GM23338 (cell line): ENCODE measurements at regions not wholly inside any gene's neighbourhood (a gene's known extent, or its start where the extent isn't known, plus 50 kb on each side); places are given as distances from the start of the nearest gene placed in this dataset.

ENCODE experiments used
- ATAC-seq: fragments of 200-7000 bp; cut with Tn5 transposase; 3 replicates; pipeline ENCODE4 v1.9.1; 2020
- DNase-seq: peaks from one replicate; pipeline ENCODE4 v3.0.0-alpha.2; 2015; ENCODE audit warnings: low spot score
- H2AFZ ChIP-seq: fragments of 200-600 bp; sonication (generic); 2 replicates; pipeline ENCODE4 v1.8.0; 2016; ENCODE audit warnings: antibody characterized with exemption, mild to moderate bottlenecking, moderate library complexity
- H3F3A ChIP-seq: fragments of 200-600 bp; sonication (generic); replicated peaks from 2 replicates; pipeline ENCODE4 v1.8.0; 2017; ENCODE audit warnings: antibody characterized with exemption, mixed run types, low read depth
- H3K27ac ChIP-seq: fragments of 200-600 bp; sonication (generic); 2 replicates; pipeline ENCODE4 v1.6.1; 2016; ENCODE audit warnings: low read depth
- H3K27me3 ChIP-seq: fragments of 200-600 bp; sonication (generic); 2 replicates; pipeline ENCODE4 v1.8.0; 2016; ENCODE audit warnings: mild to moderate bottlenecking, mixed run types, moderate library complexity; ENCODE audit not compliant: insufficient read depth
- H3K36me3 ChIP-seq: fragments of 200-600 bp; sonication (generic); 2 replicates; pipeline ENCODE4 v1.8.0; 2016; ENCODE audit warnings: mild to moderate bottlenecking; ENCODE audit not compliant: insufficient read depth
- H3K4me1 ChIP-seq: fragments of 200-600 bp; sonication (generic); 2 replicates; pipeline ENCODE4 v1.8.0; 2016; ENCODE audit warnings: mild to moderate bottlenecking, moderate library complexity; ENCODE audit not compliant: insufficient read depth
- H3K4me2 ChIP-seq: fragments of 200-600 bp; sonication (generic); 2 replicates; pipeline ENCODE4 v1.7.1; 2017; ENCODE audit warnings: mixed run types
- H3K4me3 ChIP-seq: fragments of 200-600 bp; sonication (generic); 2 replicates; pipeline ENCODE4 v1.6.1; 2016; ENCODE audit warnings: mixed run types
- H3K79me2 ChIP-seq: fragments of 200-600 bp; sonication (generic); replicated peaks from 2 replicates; pipeline ENCODE4 v1.8.0; 2017; ENCODE audit warnings: mild to moderate bottlenecking; ENCODE audit not compliant: insufficient read depth
- H3K9me2 ChIP-seq: fragments of 200-600 bp; sonication (generic); 2 replicates; pipeline ENCODE4 v1.8.0; 2017; ENCODE audit not compliant: insufficient read depth
- H4K20me1 ChIP-seq: fragments of 200-600 bp; sonication (generic); replicated peaks from 2 replicates; pipeline ENCODE4 v1.8.0; 2017; ENCODE audit warnings: mild to moderate bottlenecking; ENCODE audit not compliant: insufficient read depth
- H3K27ac Mint-ChIP-seq: 2 replicates; pipeline ENCODE4 v1.8.0; 2020; ENCODE audit warnings: inconsistent platforms, mild to moderate bottlenecking, moderate library complexity, mixed read lengths
- H3K27me3 Mint-ChIP-seq: 3 replicates; pipeline ENCODE4 v1.8.0; 2022; ENCODE audit warnings: low read depth, mild to moderate bottlenecking, moderate library complexity, mixed read lengths, inconsistent platforms; ENCODE audit not compliant: insufficient read depth, poor library complexity
- H3K36me3 Mint-ChIP-seq: 3 replicates; pipeline ENCODE4 v1.8.0; 2021; ENCODE audit warnings: low read depth, mild to moderate bottlenecking, inconsistent platforms, moderate library complexity, mixed read lengths
- H3K4me1 Mint-ChIP-seq: 3 replicates; pipeline ENCODE4 v1.8.0; 2020; ENCODE audit warnings: mild to moderate bottlenecking, inconsistent platforms, mixed read lengths
- H3K4me3 Mint-ChIP-seq: 3 replicates; pipeline ENCODE4 v1.8.0; 2021; ENCODE audit warnings: moderate library complexity, mild to moderate bottlenecking, inconsistent platforms, mixed read lengths
- H3K9me3 Mint-ChIP-seq: 3 replicates; pipeline ENCODE4 v1.8.0; 2020; ENCODE audit warnings: moderate library complexity, mild to moderate bottlenecking, inconsistent platforms, mixed read lengths
- EZH2 ChIP-seq: fragments of 200-600 bp; sonication (generic); IDR thresholded peaks from one replicate; pipeline ENCODE4 v1.8.0; 2017; ENCODE audit warnings: antibody characterized with exemption, mild to moderate bottlenecking, low read depth; ENCODE audit not compliant: unreplicated experiment
- EZH2phosphoT487 ChIP-seq: fragments of 200-600 bp; sonication (generic); IDR thresholded peaks from one replicate; pipeline ENCODE4 v1.8.1; 2018; ENCODE audit warnings: antibody characterized with exemption; ENCODE audit not compliant: unreplicated experiment
- JUNB ChIP-seq: IDR thresholded peaks from one replicate; pipeline ENCODE4 v1.6.1; 2016; ENCODE audit warnings: antibody characterized with exemption; ENCODE audit not compliant: unreplicated experiment
- NANOG ChIP-seq: IDR thresholded peaks from 2 replicates; pipeline ENCODE4 v1.6.1; 2016; ENCODE audit warnings: antibody characterized with exemption, borderline replicate concordance
- POLR2AphosphoS5 ChIP-seq: IDR thresholded peaks from 2 replicates; pipeline ENCODE4 v1.6.1; 2016; ENCODE audit warnings: antibody characterized with exemption, low read depth
- STAT1 ChIP-seq: IDR thresholded peaks from one replicate; pipeline ENCODE4 v1.6.1; 2016; ENCODE audit warnings: antibody characterized with exemption; ENCODE audit not compliant: unreplicated experiment
- ZNF331 ChIP-seq: fragments of 250-450 bp; sonication (Bioruptor Pico); IDR thresholded peaks from 2 replicates; pipeline ENCODE4 v1.5.0; 2020; ENCODE audit warnings: low read depth, mild to moderate bottlenecking, moderate library complexity
- TF ChIP-seq, protein P1 (sequence below): IDR thresholded peaks from 2 replicates; pipeline ENCODE4 v1.6.1; 2016; ENCODE audit warnings: antibody characterized with exemption
- TF ChIP-seq, protein P2 (sequence below), 2 experiments: fragments of 200-600 bp in 1 of 2; sonication (generic) in 1 of 2; conservative IDR thresholded peaks; 2 replicates each; pipeline versions ENCODE4 v1.5.1 to v1.6.1; 2016 to 2017; ENCODE audit warnings: antibody characterized with exemption in 2 of 2, low read depth in 2 of 2, mild to moderate bottlenecking in 2 of 2, moderate library complexity in 1 of 2
- TF ChIP-seq, protein P3 (sequence below): IDR thresholded peaks from one replicate; pipeline ENCODE4 v1.6.1; 2018; ENCODE audit warnings: antibody characterized with exemption; ENCODE audit not compliant: unreplicated experiment
- TF ChIP-seq, protein P4 (sequence below): fragments of 250-450 bp; sonication (Bioruptor Pico); IDR thresholded peaks from 2 replicates; pipeline ENCODE4 v1.5.0; 2020; ENCODE audit warnings: mild to moderate bottlenecking, moderate library complexity

DNA sequence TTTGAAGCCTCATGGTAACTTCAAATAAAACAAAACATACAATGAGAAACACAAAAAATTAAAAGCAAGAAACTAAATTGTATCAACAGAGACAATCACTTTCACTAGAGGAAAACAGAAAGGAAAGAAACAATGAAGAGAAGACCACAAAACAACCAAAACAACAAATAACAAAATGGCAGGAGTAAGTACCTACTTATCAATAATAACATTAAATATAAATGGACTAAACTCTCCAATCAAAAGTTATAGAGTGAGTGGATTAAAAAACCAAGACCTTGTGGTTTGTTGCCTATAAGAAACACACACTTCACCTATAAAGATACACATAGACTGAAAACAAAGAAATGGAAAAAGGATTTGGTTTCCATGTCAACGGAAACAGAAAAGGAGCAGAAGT, 830.1 kb upstream of the TMEFF2 start (continued):
- TF ChIP-seq, protein P1, sequence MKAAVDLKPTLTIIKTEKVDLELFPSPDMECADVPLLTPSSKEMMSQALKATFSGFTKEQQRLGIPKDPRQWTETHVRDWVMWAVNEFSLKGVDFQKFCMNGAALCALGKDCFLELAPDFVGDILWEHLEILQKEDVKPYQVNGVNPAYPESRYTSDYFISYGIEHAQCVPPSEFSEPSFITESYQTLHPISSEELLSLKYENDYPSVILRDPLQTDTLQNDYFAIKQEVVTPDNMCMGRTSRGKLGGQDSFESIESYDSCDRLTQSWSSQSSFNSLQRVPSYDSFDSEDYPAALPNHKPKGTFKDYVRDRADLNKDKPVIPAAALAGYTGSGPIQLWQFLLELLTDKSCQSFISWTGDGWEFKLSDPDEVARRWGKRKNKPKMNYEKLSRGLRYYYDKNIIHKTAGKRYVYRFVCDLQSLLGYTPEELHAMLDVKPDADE, result no peak
- TF ChIP-seq, protein P2, sequence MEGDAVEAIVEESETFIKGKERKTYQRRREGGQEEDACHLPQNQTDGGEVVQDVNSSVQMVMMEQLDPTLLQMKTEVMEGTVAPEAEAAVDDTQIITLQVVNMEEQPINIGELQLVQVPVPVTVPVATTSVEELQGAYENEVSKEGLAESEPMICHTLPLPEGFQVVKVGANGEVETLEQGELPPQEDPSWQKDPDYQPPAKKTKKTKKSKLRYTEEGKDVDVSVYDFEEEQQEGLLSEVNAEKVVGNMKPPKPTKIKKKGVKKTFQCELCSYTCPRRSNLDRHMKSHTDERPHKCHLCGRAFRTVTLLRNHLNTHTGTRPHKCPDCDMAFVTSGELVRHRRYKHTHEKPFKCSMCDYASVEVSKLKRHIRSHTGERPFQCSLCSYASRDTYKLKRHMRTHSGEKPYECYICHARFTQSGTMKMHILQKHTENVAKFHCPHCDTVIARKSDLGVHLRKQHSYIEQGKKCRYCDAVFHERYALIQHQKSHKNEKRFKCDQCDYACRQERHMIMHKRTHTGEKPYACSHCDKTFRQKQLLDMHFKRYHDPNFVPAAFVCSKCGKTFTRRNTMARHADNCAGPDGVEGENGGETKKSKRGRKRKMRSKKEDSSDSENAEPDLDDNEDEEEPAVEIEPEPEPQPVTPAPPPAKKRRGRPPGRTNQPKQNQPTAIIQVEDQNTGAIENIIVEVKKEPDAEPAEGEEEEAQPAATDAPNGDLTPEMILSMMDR (conservative IDR thresholded peaks at IDR 0.05; ENCODE audit: low read depth in 2 of 2), result no peak
- TF ChIP-seq EZH2phosphoT487, result no peak
- no peak for TF ChIP-seq STAT1
- TF ChIP-seq ZNF331 (CRISPR knock-in tag), result no peak
- no peak for TF ChIP-seq JUNB

DNA sequence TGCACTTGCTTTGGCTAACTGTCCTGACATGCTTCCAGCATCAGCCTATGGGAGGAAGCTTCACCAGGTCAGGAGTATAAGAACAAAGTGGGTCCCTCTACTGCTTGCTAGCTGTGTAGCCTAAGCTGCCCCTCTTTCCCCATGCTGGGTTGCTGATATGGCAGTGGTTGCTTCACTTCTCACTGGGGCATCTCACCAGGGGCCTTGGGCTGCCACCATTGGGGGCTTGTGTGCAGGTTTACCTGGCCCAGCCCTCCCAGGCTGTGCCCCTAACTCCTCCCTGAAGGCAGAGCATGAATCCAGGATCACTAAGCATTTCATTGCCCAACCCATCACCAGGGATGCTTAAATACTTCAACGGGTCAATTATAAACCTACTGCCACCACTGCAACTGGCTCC, 817.1 kb upstream of the TMEFF2 start:
- Mint-ChIP-seq H3K9me3 (peaks cover 7% of the 10 kb centered on the region; the same call in 2 of the 3 replicates), H3K27me3 (peaks cover 5% of the 10 kb centered on the region), H3K36me3 (peaks cover 3% of the 10 kb centered on the region; the same call in 2 of the 3 replicates), H3K4me1 (no peaks in the 10 kb centered on the region), H3K4me3 (no peak overlapping the region), H3K27ac (no peak overlapping the region)
- Histone ChIP-seq H3K4me2 (no peak overlapping the region), H4K20me1 (no peaks in the 10 kb centered on the region), H2AFZ (no peak overlapping the region), H3K27ac (no peak overlapping the region), H3K27me3 (no peaks in the 10 kb centered on the region), H3K9me2 (no peaks in the 10 kb centered on the region), H3K4me3 (no peak overlapping the region), H3K4me1 (no peaks in the 10 kb centered on the region), H3K36me3 (no peaks in the 10 kb centered on the region), H3F3A (no peaks in the 10 kb centered on the region), H3K79me2 (no peaks in the 10 kb centered on the region)
- no peak for ATAC-seq
- DNase-seq, result no peak
- TF ChIP-seq, protein P3, sequence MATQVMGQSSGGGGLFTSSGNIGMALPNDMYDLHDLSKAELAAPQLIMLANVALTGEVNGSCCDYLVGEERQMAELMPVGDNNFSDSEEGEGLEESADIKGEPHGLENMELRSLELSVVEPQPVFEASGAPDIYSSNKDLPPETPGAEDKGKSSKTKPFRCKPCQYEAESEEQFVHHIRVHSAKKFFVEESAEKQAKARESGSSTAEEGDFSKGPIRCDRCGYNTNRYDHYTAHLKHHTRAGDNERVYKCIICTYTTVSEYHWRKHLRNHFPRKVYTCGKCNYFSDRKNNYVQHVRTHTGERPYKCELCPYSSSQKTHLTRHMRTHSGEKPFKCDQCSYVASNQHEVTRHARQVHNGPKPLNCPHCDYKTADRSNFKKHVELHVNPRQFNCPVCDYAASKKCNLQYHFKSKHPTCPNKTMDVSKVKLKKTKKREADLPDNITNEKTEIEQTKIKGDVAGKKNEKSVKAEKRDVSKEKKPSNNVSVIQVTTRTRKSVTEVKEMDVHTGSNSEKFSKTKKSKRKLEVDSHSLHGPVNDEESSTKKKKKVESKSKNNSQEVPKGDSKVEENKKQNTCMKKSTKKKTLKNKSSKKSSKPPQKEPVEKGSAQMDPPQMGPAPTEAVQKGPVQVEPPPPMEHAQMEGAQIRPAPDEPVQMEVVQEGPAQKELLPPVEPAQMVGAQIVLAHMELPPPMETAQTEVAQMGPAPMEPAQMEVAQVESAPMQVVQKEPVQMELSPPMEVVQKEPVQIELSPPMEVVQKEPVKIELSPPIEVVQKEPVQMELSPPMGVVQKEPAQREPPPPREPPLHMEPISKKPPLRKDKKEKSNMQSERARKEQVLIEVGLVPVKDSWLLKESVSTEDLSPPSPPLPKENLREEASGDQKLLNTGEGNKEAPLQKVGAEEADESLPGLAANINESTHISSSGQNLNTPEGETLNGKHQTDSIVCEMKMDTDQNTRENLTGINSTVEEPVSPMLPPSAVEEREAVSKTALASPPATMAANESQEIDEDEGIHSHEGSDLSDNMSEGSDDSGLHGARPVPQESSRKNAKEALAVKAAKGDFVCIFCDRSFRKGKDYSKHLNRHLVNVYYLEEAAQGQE, result no peak
- TF ChIP-seq EZH2 (no peak), POLR2AphosphoS5 (no peak), ZNF331 (CRISPR knock-in tag) (no peak), NANOG (no peak)
- TF ChIP-seq, protein P2 (conservative IDR thresholded peaks at IDR 0.05; ENCODE audit: low read depth in 2 of 2), result no peak
- TF ChIP-seq, protein P4, sequence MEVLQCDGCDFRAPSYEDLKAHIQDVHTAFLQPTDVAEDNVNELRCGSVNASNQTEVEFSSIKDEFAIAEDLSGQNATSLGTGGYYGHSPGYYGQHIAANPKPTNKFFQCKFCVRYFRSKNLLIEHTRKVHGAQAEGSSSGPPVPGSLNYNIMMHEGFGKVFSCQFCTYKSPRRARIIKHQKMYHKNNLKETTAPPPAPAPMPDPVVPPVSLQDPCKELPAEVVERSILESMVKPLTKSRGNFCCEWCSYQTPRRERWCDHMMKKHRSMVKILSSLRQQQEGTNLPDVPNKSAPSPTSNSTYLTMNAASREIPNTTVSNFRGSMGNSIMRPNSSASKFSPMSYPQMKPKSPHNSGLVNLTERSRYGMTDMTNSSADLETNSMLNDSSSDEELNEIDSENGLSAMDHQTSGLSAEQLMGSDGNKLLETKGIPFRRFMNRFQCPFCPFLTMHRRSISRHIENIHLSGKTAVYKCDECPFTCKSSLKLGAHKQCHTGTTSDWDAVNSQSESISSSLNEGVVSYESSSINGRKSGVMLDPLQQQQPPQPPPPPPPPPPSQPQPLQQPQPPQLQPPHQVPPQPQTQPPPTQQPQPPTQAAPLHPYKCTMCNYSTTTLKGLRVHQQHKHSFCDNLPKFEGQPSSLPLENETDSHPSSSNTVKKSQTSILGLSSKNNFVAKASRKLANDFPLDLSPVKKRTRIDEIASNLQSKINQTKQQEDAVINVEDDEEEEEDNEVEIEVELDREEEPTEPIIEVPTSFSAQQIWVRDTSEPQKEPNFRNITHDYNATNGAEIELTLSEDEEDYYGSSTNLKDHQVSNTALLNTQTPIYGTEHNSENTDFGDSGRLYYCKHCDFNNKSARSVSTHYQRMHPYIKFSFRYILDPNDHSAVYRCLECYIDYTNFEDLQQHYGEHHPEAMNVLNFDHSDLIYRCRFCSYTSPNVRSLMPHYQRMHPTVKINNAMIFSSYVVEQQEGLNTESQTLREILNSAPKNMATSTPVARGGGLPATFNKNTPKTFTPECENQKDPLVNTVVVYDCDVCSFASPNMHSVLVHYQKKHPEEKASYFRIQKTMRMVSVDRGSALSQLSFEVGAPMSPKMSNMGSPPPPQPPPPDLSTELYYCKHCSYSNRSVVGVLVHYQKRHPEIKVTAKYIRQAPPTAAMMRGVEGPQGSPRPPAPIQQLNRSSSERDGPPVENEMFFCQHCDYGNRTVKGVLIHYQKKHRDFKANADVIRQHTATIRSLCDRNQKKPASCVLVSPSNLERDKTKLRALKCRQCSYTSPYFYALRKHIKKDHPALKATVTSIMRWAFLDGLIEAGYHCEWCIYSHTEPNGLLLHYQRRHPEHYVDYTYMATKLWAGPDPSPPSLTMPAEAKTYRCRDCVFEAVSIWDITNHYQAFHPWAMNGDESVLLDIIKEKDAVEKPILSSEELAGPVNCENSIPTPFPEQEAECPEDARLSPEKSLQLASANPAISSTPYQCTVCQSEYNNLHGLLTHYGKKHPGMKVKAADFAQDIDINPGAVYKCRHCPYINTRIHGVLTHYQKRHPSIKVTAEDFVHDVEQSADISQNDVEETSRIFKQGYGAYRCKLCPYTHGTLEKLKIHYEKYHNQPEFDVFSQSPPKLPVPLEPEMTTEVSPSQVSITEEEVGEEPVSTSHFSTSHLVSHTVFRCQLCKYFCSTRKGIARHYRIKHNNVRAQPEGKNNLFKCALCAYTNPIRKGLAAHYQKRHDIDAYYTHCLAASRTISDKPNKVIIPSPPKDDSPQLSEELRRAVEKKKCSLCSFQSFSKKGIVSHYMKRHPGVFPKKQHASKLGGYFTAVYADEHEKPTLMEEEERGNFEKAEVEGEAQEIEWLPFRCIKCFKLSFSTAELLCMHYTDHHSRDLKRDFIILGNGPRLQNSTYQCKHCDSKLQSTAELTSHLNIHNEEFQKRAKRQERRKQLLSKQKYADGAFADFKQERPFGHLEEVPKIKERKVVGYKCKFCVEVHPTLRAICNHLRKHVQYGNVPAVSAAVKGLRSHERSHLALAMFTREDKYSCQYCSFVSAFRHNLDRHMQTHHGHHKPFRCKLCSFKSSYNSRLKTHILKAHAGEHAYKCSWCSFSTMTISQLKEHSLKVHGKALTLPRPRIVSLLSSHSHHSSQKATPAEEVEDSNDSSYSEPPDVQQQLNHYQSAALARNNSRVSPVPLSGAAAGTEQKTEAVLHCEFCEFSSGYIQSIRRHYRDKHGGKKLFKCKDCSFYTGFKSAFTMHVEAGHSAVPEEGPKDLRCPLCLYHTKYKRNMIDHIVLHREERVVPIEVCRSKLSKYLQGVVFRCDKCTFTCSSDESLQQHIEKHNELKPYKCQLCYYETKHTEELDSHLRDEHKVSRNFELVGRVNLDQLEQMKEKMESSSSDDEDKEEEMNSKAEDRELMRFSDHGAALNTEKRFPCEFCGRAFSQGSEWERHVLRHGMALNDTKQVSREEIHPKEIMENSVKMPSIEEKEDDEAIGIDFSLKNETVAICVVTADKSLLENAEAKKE (CRISPR knock-in tag), result no peak
